NOMO-1 (cell line): ENCODE measurements at regions not wholly inside any gene's neighbourhood (a gene's known extent, or its start where the extent isn't known, plus 50 kb on each side); places are given as distances from the start of the nearest gene placed in this dataset.

Experiments used
- DNase-seq, 2 experiments: peaks; one replicate each; lab custom pipeline; 2025; ENCODE audit not compliant: unreplicated experiment in 2 of 2; lab: John Stamatoyannopoulos, UW

GRCh38 chr22:27258616-27259172 lies 542.9 kb downstream of the MN1 start:
- no peak for DNase-seq

DNA sequence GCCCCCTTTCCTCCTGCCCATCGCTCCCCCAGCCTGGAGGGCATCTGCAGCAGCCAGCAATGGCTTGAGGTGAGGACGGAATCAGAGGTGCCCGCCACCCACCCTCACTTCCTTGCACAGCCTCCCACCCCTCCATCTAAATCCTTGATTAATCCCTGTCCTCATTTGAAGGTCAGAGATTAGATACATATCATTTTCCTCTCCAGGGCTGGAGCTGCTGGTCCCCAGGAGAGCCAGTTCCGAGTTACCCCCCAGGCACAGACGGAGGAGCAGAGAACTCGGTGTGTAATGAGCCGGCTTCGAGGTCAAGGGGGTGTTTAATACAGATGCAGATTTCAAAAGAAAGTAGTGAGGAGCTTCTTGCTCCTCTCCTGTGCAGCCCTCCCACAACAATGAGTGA lies 542.1 kb downstream of the MN1 start:
- no peak for DNase-seq

- DNase-seq, result no peak
These were observed 541.4 kb downstream of the MN1 start for GRCh38 chr22:27260087-27260698.

- no peak for DNase-seq
These were observed 539.2 kb downstream of the MN1 start for GRCh38 chr22:27262361-27262760.

- DNase-seq, result no peak
These were observed 537.4 kb downstream of the MN1 start for GRCh38 chr22:27264184-27264583.

DNA sequence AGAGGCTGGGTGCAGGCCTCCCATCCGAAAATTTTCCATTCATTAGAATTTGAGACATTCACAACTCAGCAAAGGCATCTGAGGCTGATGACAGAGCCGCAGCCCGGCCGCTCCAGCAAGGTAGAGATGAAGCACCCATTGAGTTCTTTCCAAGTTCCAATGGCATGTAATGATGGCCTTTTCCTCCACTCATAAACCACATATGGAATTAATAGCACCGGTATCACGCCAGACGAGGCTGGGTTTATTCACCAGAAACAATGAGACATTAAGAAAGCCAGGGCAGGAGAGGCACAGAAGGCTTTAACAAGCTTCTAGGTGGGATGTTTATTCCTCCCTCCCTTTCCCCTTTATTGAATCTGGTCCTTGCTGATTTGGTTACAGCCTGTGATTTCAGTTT lies 534.4 kb downstream of the MN1 start:
- DNase-seq, result no peak

GRCh38 chr22:27269751-27270543 lies 531.6 kb downstream of the MN1 start:
- no peak for DNase-seq

GRCh38 chr22:27270818-27271510 lies 530.6 kb downstream of the MN1 start:
- DNase-seq, result no peak

DNA sequence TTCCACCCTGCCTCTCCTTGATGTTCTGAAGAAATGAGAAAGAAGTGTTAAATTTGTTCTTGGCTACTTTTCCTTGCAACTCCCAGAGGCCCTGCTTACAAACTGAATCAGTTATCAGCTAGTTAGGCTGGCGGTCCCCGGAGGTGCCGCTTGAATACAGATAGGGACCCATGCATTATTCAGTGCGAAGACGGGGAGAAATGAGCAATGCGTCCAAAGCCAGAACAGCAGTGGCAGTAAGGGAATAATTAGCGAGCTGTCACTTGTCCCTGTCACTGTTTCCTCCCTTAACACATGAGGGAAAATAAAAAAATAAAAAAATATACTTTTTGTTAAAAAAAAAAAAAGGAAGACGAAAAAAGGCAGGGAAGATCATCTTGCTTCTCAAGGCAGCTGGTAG lies 528.1 kb downstream of the MN1 start:
- no peak for DNase-seq

- DNase-seq, result no peak
These were observed 527.7 kb downstream of the MN1 start for GRCh38 chr22:27273853-27274252.

- no peak for DNase-seq
These were observed 526.6 kb downstream of the MN1 start for GRCh38 chr22:27274770-27275449.

DNA sequence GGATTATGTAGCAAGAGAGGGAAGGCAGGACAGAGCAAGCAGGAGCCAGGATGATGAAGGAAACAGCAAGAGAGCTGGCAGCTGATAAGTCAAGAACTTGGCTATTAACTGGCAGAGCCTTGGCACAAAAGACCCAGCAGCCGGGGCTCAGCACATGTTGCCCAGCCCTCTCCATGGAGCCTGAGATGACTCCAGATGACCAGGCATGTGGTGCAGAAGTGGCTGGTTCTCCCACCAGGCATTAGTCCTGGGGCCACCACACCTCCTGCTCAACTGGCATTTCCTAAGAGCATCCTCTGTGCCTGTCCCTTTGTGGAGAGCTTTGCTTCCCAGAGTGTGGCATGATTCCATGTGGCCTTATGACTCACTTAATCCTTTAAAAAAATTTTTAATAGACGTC lies 522.6 kb downstream of the MN1 start:
- DNase-seq, result no peak

DNA sequence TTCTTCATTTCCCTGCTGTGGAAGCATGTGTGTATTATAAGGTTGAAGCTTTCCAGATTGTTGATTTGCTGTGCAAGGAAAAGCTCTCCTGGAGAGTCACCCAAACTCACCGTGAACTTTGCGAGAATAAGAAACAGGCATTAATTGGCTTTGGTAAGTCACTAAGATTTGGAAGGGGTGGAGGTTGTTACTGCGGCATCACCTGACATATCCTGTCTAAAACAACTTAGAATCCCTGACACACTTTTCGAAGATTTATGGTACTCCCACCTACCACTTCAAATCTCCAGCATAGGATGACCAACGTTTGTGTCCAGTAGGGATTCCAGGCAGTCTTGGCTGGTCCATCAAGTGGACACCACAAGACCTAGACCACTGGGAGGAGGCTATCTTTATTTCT lies 518.3 kb downstream of the MN1 start:
- DNase-seq, result no peak

DNA sequence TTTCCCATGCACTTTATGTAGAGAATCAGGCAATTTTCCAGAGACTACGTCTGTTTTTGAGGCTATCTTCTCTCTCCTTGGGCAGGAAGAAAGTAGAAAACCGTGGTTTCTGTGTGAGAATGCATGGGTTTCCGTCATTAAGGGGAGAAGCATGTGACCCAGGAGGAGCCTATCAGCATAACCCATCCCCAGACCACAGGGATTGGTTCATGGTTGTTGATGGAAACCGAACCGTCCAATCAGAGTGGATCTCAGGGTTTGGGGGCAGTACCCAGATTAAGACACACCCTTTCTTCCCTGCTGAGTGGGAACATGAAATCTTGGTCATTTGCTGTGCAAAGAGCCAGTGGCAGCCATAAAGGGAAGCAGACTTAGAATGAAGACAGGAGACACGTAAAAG lies 517.8 kb downstream of the MN1 start:
- no peak for DNase-seq

- DNase-seq, result no peak
These were observed 517.2 kb downstream of the MN1 start for GRCh38 chr22:27284324-27284723.

DNA sequence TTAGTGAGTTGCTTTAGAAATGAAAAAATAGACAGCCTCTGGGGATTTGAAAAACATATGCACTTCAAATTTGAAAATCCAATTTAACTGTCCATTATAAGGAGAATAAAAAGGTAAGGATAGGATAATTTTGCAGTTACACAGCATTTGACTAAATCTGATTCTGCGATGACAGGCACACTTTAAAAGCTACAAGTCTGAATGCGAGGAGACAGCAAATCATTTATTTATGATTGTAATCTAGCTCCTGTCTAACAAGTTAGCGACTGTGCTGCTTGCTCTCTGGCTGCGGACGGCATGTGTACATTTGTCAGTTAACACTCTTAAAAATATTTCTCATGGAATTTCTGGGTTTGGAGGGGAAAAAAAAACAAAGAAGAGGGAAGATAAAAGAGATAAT lies 514.8 kb downstream of the MN1 start:
- no peak for DNase-seq

DNA sequence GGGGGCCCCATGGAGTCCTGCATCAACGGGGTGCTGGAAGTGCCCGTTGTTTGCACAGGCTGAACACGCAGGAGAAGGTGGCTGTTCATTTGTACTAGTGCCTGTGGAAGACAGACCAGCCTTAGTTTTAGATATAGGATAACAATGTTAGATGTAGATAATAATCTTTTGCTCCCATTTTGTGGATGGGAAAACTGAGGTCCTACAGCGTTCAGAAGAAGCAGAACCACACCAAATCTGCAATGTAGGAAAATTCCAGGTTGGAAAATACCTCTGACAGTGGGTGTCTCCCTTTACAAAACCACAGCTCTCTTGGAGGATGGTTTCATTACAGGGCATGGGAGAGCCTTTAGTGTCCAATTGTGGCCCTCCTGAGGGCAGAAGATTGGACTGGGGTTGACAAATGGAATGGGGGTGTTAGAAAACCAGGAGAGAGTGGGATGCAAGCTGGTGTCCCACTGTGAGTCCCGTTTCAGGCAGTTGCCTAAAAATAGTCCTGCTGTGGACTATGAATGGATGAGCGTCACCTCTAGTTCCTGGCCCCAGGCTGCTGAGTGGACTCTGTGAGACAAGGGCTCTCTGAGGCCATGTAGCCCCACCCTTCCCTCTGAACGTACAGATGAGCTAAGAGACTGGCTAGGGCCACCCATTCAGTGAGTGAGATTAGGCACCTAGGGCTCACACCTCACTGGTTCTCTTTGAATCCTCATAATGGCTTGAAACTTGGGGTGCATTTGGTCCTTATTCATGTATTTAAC lies 508.8 kb downstream of the MN1 start:
- no peak for DNase-seq

- DNase-seq, result no peak
These were observed 507.7 kb downstream of the MN1 start for GRCh38 chr22:27293721-27294445.

DNA sequence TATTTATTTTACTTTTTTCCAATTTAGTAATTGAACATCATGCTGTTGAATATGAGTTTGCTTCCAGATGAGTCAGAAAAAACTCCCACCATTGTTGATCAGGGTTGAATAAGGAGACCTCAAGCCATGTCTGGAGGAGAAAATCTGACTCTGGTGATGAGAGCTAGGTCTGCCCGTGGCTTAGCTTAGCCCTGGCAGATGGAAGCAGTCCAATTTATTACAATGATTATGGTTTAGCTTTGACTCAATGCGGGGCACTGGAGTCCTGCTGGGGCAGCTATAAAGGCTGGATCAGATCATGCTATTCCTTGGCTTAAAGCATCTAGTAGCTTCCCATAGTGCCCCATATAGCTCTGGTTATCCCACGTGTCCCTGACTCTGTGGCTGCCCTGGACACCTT lies 506.5 kb downstream of the MN1 start:
- no peak for DNase-seq

DNA sequence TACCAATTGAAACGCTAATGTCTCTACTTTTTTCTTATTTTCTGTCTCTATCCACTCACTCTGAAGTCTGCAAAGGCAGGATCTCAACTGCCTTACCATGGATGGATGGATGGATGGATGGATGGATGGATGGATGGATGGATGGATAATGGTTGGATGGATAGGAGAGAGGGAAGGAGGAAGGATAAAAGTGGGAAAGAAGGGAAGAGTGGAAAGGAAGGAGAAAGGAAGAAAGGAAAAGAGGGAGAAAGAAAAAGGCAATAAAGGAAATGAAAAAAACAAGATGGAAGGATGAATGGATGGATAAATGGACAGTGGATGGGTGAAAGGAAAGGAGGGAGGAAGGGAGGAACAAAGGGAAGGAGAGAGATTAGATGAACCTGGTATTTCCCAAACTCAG lies 506.0 kb downstream of the MN1 start:
- DNase-seq, result no peak
